HepG2 (cell line): ENCODE measurements at regions not wholly inside any gene's neighbourhood (a gene's known extent, or its start where the extent isn't known, plus 50 kb on each side); places are given as distances from the start of the nearest gene placed in this dataset.

ENCODE experiments used
- ATAC-seq: fragments of 200-7000 bp; cut with Tn5 transposase; 3 replicates; pipeline ENCODE4 v1.9.1; 2020; ENCODE audit warnings: mild to moderate bottlenecking, moderate library complexity
- BruUV-seq: library from RNA; stranded (reverse); fragments of 400-500 nt; replicated peaks from 2 replicates; lab custom pipeline; 2021; lab: Mats Ljungman, UMichigan
- CTCF ChIA-PET: fragments of 300-600 bp; formaldehyde crosslinking; extraction: SDS; loops from one replicate; lab custom pipeline; 2021; ENCODE audit warnings: low total read pairs, inconsistent platforms, low intra/inter-chr PET ratio; lab: Yijun Ruan, JAX
- POLR2A ChIA-PET: fragments of 350-600 bp; sonication (Branson Sonifier 250); formaldehyde crosslinking; loops from one replicate; lab custom pipeline; 2020; ENCODE audit warnings: antibody characterized with exemption, inconsistent platforms; lab: Yijun Ruan, JAX
- DNase-seq: peaks from one replicate; pipeline ENCODE4 v3.0.0-alpha.2; 2015; ENCODE audit warnings: low spot score
- FAIRE-seq: peaks from 3 replicates; lab custom pipeline; 2011; peaks lifted over from hg19 to GRCh38; lab: Jason Lieb, UNC
- H2AFZ ChIP-seq: one replicate; pipeline ENCODE4 v1.6.1; 2011; ENCODE audit warnings: low read length, inconsistent platforms
- H3K27ac ChIP-seq: fragments of 300-600 bp; 3 replicates; pipeline ENCODE4 v1.8.0; 2011; ENCODE audit warnings: mixed run types, mild to moderate bottlenecking, mixed read lengths, low read length, inconsistent platforms; ENCODE audit not compliant: insufficient read depth; ENCODE audit errors: extremely low read length
- H3K27me3 ChIP-seq, 2 experiments: fragments of 200-600 bp in 1 of 2; 2 replicates in 1 of 2; 3 replicates in 1 of 2; pipeline versions ENCODE4 v1.6.0 to v1.8.0; 2011; ENCODE audit warnings: low read length in 2 of 2, mild to moderate bottlenecking in 2 of 2, moderate library complexity in 2 of 2, inconsistent platforms in 1 of 2; ENCODE audit not compliant: insufficient read depth in 2 of 2, control insufficient read depth in 1 of 2
- H3K36me3 ChIP-seq, 2 experiments: fragments of 200-600 bp in 1 of 2; replicated peaks in 1 of 2; 2 replicates in 1 of 2; 3 replicates in 1 of 2; pipeline versions ENCODE4 v1.5.1 to v1.8.0; 2011; ENCODE audit warnings: low read length in 2 of 2, inconsistent platforms in 1 of 2; ENCODE audit not compliant: insufficient read depth in 2 of 2, control insufficient read depth in 1 of 2
- H3K4me1 ChIP-seq: 2 replicates; pipeline ENCODE4 v1.5.1; 2012; ENCODE audit warnings: low read length, inconsistent platforms; ENCODE audit not compliant: insufficient read depth
- H3K4me2 ChIP-seq: 2 replicates; pipeline ENCODE4 v1.6.0; 2011; ENCODE audit warnings: low read depth, low read length, inconsistent platforms
- H3K4me3 ChIP-seq, 3 experiments: fragments of 200-600 bp in 1 of 3; sonication (generic), shearing (Covaris generic) in 1 of 3; replicated peaks in 1 of 3; 2 replicates each; pipeline ENCODE4 v1.5.1; 2011 to 2016; ENCODE audit warnings: low read length in 3 of 3, inconsistent platforms in 2 of 3, low read depth in 2 of 3, mild to moderate bottlenecking in 2 of 3, control low read depth in 1 of 3, mixed read lengths in 1 of 3; ENCODE audit not compliant: insufficient read depth in 1 of 3
- H3K79me2 ChIP-seq: one replicate; pipeline ENCODE4 v1.6.1; 2011; ENCODE audit warnings: low read length, inconsistent platforms; ENCODE audit not compliant: insufficient read depth
- H3K9ac ChIP-seq: 2 replicates; pipeline ENCODE4 v1.6.0; 2011; ENCODE audit warnings: mild to moderate bottlenecking, low read depth, low read length, inconsistent platforms; ENCODE audit not compliant: insufficient read depth
- H3K9me3 ChIP-seq: 2 replicates; pipeline ENCODE4 v1.5.1; 2012; ENCODE audit warnings: mild to moderate bottlenecking, low read length
- H4K20me1 ChIP-seq: 2 replicates; pipeline ENCODE4 v1.6.0; 2011; ENCODE audit warnings: inconsistent platforms, mild to moderate bottlenecking, low read length, moderate library complexity; ENCODE audit not compliant: insufficient read depth
- BATF2 ChIP-seq: sonication (generic); formaldehyde crosslinking; IDR thresholded peaks from 2 replicates; pipeline ENCODE4 v1.8.0; 2022; ENCODE audit warnings: mild to moderate bottlenecking, missing genetic modification reagents, moderate library complexity
- CHD2 ChIP-seq: IDR thresholded peaks from 2 replicates; pipeline ENCODE4 v1.6.1; 2011; ENCODE audit warnings: low read depth, low read length, improper control_type of control experiment
- CREBL2 ChIP-seq: sonication (generic); formaldehyde crosslinking; IDR thresholded peaks from 2 replicates; pipeline ENCODE4 v1.8.1; 2023; ENCODE audit warnings: missing genetic modification reagents, mild to moderate bottlenecking, borderline replicate concordance
- KAT7 ChIP-seq: IDR thresholded peaks from 2 replicates; pipeline ENCODE4 v1.6.1; 2018; ENCODE audit warnings: borderline replicate concordance, missing compliant biosample characterization
- MATR3 ChIP-seq: sonication (generic); formaldehyde crosslinking; IDR thresholded peaks from 2 replicates; pipeline ENCODE4 v1.4.0; 2020; ENCODE audit warnings: missing genetic modification reagents
- MTF2 ChIP-seq: sonication (generic); formaldehyde crosslinking; IDR thresholded peaks from 2 replicates; pipeline ENCODE4 v1.5.0; 2020; ENCODE audit warnings: missing genetic modification reagents, borderline replicate concordance
- REST ChIP-seq, 2 experiments: IDR thresholded peaks; 2 replicates each; pipeline ENCODE4 v1.6.1; 2011 to 2012; ENCODE audit warnings: low read length in 2 of 2, borderline replicate concordance in 1 of 2, low read depth in 1 of 2, mild to moderate bottlenecking in 1 of 2, moderate library complexity in 1 of 2
- SIX4 ChIP-seq: sonication (generic); formaldehyde crosslinking; IDR thresholded peaks from 2 replicates; pipeline ENCODE4 v1.4.0; 2020; ENCODE audit warnings: missing genetic modification reagents
- SMARCE1 ChIP-seq: fragments of 450-650 bp; IDR thresholded peaks from 2 replicates; pipeline ENCODE4 v1.6.1; 2017; ENCODE audit warnings: borderline replicate concordance
- SNRNP70 ChIP-seq: fragments of 200-400 bp; formaldehyde crosslinking; IDR thresholded peaks from 2 replicates; pipeline ENCODE4 v1.6.1; 2017; ENCODE audit warnings: mild to moderate bottlenecking, low read depth, low read length, moderate library complexity
- SRSF1 ChIP-seq: fragments of 200-400 bp; formaldehyde crosslinking; optimal IDR thresholded peaks from 2 replicates; pipeline ENCODE3; 2017; ENCODE audit warnings: mild to moderate bottlenecking, low read depth, low read length, moderate library complexity
- TARDBP ChIP-seq: sonication (generic); formaldehyde crosslinking; IDR thresholded peaks from 2 replicates; pipeline ENCODE4 v1.8.0; 2022; ENCODE audit warnings: mild to moderate bottlenecking, missing genetic modification reagents
- TCF12 ChIP-seq, 2 experiments: fragments of 450-650 bp in 1 of 2; sonication (generic) in 1 of 2; formaldehyde crosslinking in 1 of 2; IDR thresholded peaks; 2 replicates each; pipeline versions ENCODE4 v1.6.1 to v1.8.0; 2017 to 2022; ENCODE audit warnings: antibody characterized with exemption in 1 of 2, mild to moderate bottlenecking in 1 of 2, missing genetic modification reagents in 1 of 2, moderate library complexity in 1 of 2
- TERF1 ChIP-seq: sonication (generic); formaldehyde crosslinking; IDR thresholded peaks from 2 replicates; pipeline ENCODE4 v1.8.0; 2022; ENCODE audit warnings: mild to moderate bottlenecking, missing genetic modification reagents, moderate library complexity
- ZBTB4 ChIP-seq: sonication (generic); formaldehyde crosslinking; IDR thresholded peaks from 2 replicates; pipeline ENCODE4 v1.4.0; 2020; ENCODE audit warnings: missing genetic modification reagents, mild to moderate bottlenecking, borderline replicate concordance
- ZNF101 ChIP-seq: sonication (generic); formaldehyde crosslinking; IDR thresholded peaks from 2 replicates; pipeline ENCODE4 v1.4.0; 2020; ENCODE audit warnings: mild to moderate bottlenecking, low read depth, missing genetic modification reagents, borderline replicate concordance
- WGBS: methylation state at CpG from one replicate; pipeline ENCODE4 v1.1.6; 2017; ENCODE audit warnings: low lambda C conversion rate; 5-methylcytosine and 5-hydroxymethylcytosine counted together
- in situ Hi-C: cut with HindIII; loops from 2 replicates; pipeline ENCODE4 v1.10.0; 2017; ENCODE audit warnings: low pct_unique_long_range_greater_than_20kb; ENCODE audit not compliant: extremely low pct_ligation_motif_present
- intact Hi-C: fragments of 100-400 bp; cut with micrococcal nuclease; formaldehyde crosslinking; loops from one replicate; pipeline ENCODE4 v1.10.0; 2022; ENCODE audit not compliant: unreplicated experiment

GRCh38 chr6:141470810-141471209, 661.9 kb upstream of the GJE1 start:
- no peak overlapping the region for H2AFZ ChIP-seq
- POLR2A ChIA-PET, result no interaction called here
- no peaks in the 10 kb centered on the region for H3K4me1 ChIP-seq
- 5% methylated on average over 2 of the region's 2 CpGs for WGBS
- no peak for FAIRE-seq
- intact Hi-C loops (no loop called here), in situ Hi-C loops (no loop called here)
- H3K9ac ChIP-seq, result no peak overlapping the region
- no peaks in the 10 kb centered on the region for H3K79me2 ChIP-seq
- H3K4me3 ChIP-seq, result no peak overlapping the region
- DNase-seq, result no peak
- H3K4me2 ChIP-seq, result no peak overlapping the region
- no TSS peak for BruUV-seq
- CTCF ChIA-PET, result no interaction called here
- H4K20me1 ChIP-seq, result no peaks in the 10 kb centered on the region
- H3K9me3 ChIP-seq, result no peaks in the 10 kb centered on the region
- no peaks in the 10 kb centered on the region for H3K36me3 ChIP-seq
- ATAC-seq, result no peak
- TF ChIP-seq REST (IDR thresholded peaks at IDR 0.05; ENCODE audit: borderline replicate concordance in 1 of 2, low read depth in 1 of 2, low read length in 2 of 2), result no peak
- TF ChIP-seq SRSF1, result no peak
- TF ChIP-seq SNRNP70, result no peak
- TF ChIP-seq ZNF101 (CRISPR knock-in tag), result no peak
- no peak for TF ChIP-seq TARDBP
- TF ChIP-seq ZBTB4 (CRISPR knock-in tag), result no peak
- TF ChIP-seq KAT7 (CRISPR knock-in tag), result no peak
- TF ChIP-seq SIX4 (CRISPR knock-in tag), result no peak
- no peak for TF ChIP-seq TCF12 (IDR thresholded peaks at IDR 0.05)
- no peak for TF ChIP-seq TCF12 (CRISPR knock-in tag; IDR thresholded peaks at IDR 0.05)
- no peak for TF ChIP-seq MTF2 (CRISPR knock-in tag)
- no peak for TF ChIP-seq TERF1
- no peak for TF ChIP-seq MATR3 (CRISPR knock-in tag)
- no peak for TF ChIP-seq CREBL2 (CRISPR knock-in tag)
- no peak for TF ChIP-seq SMARCE1
- no peak for TF ChIP-seq BATF2 (CRISPR knock-in tag)
- TF ChIP-seq CHD2, result no peak
- no peaks in the 10 kb centered on the region for H3K27me3 ChIP-seq
- no peak overlapping the region for H3K27ac ChIP-seq
